ENCODE measurements at regions not wholly inside any gene's neighbourhood (a gene's known extent, or its start where the extent isn't known, plus 50 kb on each side); places are given as distances from the start of the nearest gene placed in this dataset.

GRCh38 chr4:72875545-72875944 lies 194.0 kb downstream of the COX18 start (continued):
- TF ChIP-seq ARNT (IDR thresholded peaks at IDR 0.05) (no peak), MCM7 (IDR thresholded peaks at IDR 0.05) (no peak), MTA1 (IDR thresholded peaks at IDR 0.05; ENCODE audit: borderline replicate concordance) (no peak), ZC3H11A (IDR thresholded peaks at IDR 0.05; ENCODE audit: low read depth, low read length) (no peak), MTF1 (CRISPR knock-in tag; IDR thresholded peaks at IDR 0.05; ENCODE audit: borderline replicate concordance) (no peak), BDP1 (IDR thresholded peaks at IDR 0.05; ENCODE audit: insufficient read depth, insufficient read length) (no peak), SUPT5H (IDR thresholded peaks at IDR 0.05) (no peak)

DNA sequence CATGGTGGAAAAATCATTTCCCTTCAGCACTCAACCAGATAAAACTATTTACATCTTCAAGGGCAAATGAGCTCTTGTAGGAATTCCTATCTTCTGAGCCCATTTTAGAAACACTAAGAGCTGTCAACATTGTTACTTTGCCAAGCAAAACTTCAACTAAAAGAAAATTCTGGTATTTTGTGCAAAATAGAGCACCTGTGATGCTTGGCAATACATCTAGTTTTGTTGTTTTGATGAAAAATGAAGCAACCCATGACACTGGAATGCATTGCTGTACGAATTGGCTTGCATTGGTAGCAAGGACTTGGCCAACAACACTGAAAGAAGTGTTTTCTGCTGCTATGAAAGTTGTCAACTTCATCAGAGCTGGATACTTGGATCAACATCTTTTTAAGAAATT lies 194.4 kb downstream of the COX18 start:
- no peaks in the 10 kb centered on the region for H3K79me2 ChIP-seq (ENCODE audit: control insufficient read depth, insufficient read depth, low read length)
- no peak for DNase-seq (ENCODE audit: extremely low read depth in 1 of 4, low spot score in 3 of 4)
- H3K27me3 ChIP-seq (ENCODE audit: control insufficient read depth in 2 of 2, insufficient read depth in 2 of 2, low read length in 2 of 2), result no peaks in the 10 kb centered on the region
- WGBS (ENCODE audit: insufficient coverage, low coverage, missing lambda C conversion rate), result 0% methylated on average over 1 of the region's 1 CpG
- no peak overlapping the region for H3K27ac ChIP-seq (ENCODE audit: extremely low read depth, low read depth, low read length)
- peaks cover 0 to 3% of the 10 kb centered on the region in 2 experiments; a peak in 1 of 5 replicates for H3K4me1 ChIP-seq (replicated peaks in 1 of 2; ENCODE audit: control insufficient read depth in 2 of 2, insufficient read depth in 2 of 2, low read length in 2 of 2)
- BruUV-seq (replicated peaks), result no TSS peak
- H2AFZ ChIP-seq (ENCODE audit: low read depth, low read length), result no peak overlapping the region
- no peak for FAIRE-seq
- ChIA-PET CTCF (ENCODE audit: low intra/inter-chr PET ratio) (no interaction called here), POLR2A (no interaction called here)
- H3K9me1 ChIP-seq (ENCODE audit: control insufficient read depth, insufficient read depth, low read length), result no peaks in the 10 kb centered on the region
- H3K9me3 ChIP-seq (replicated peaks; ENCODE audit: control insufficient read depth, insufficient read depth, low read depth, low read length), result no peaks in the 10 kb centered on the region
- in situ Hi-C loops (cut with MboI) (no loop called here), intact Hi-C loops (cut with micrococcal nuclease) (no loop called here)
- H3K9ac ChIP-seq (ENCODE audit: insufficient read depth in 1 of 2, low read depth in 2 of 2, low read length in 2 of 2), result no peak overlapping the region
- no peak overlapping the region for H3K4me2 ChIP-seq (ENCODE audit: insufficient read depth, low read length)
- H4K20me1 ChIP-seq (replicated peaks; ENCODE audit: control insufficient read depth, insufficient read depth, low read length), result no peaks in the 10 kb centered on the region
- H3K36me3 ChIP-seq (ENCODE audit: control insufficient read depth, insufficient read depth, low read length), result no peaks in the 10 kb centered on the region
- H3K4me3 ChIP-seq, result no peak overlapping the region
- no peak for ATAC-seq
- TF ChIP-seq ZNF695 (CRISPR knock-in tag; IDR thresholded peaks at IDR 0.05) (no peak), NFE2L1 (tag; IDR thresholded peaks at IDR 0.05; ENCODE audit: borderline replicate concordance, low read depth) (no peak), TRIM25 (IDR thresholded peaks at IDR 0.05; ENCODE audit: borderline replicate concordance) (no peak), TEAD1 (CRISPR knock-in tag; IDR thresholded peaks at IDR 0.05) (no peak), HMGXB4 (CRISPR knock-in tag; IDR thresholded peaks at IDR 0.05) (no peak), MXI1 (IDR thresholded peaks at IDR 0.05; ENCODE audit: low read depth, low read length) (no peak), SRSF1 (IDR thresholded peaks at IDR 0.05; ENCODE audit: low read depth, low read length) (no peak), GATAD2A (IDR thresholded peaks at IDR 0.05) (no peak), ZNF398 (CRISPR knock-in tag; IDR thresholded peaks at IDR 0.05) (no peak), SETDB1 (IDR thresholded peaks at IDR 0.05; ENCODE audit: low read length) (no peak), ZSCAN32 (CRISPR knock-in tag; IDR thresholded peaks at IDR 0.05) (no peak), ZNF561 (CRISPR knock-in tag; conservative IDR thresholded peaks at IDR 0.05) (no peak), HNRNPL (IDR thresholded peaks at IDR 0.05; ENCODE audit: low read depth, low read length) (no peak)
